ENCODE measurements at regions not wholly inside any gene's neighbourhood (a gene's known extent, or its start where the extent isn't known, plus 50 kb on each side); places are given as distances from the start of the nearest gene placed in this dataset.

GRCh38 chr9:30846651-30847050, 1537.8 kb upstream of the ACO1 start:
- TF ChIP-seq CTCF (IDR thresholded peaks at IDR 0.05; ENCODE audit: extremely low read depth in 1 of 2, insufficient read depth in 1 of 2, low read depth in 1 of 2, low read length in 2 of 2) (no peak), MYC (IDR thresholded peaks at IDR 0.05; ENCODE audit: low read depth, low read length) (no peak)
- TF ChIP-seq, protein P1, sequence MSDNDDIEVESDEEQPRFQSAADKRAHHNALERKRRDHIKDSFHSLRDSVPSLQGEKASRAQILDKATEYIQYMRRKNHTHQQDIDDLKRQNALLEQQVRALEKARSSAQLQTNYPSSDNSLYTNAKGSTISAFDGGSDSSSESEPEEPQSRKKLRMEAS (IDR thresholded peaks at IDR 0.05; ENCODE audit: insufficient read depth, insufficient read length) = no peak
